GM12875 (cell line): ENCODE measurements at regions not wholly inside any gene's neighbourhood (a gene's known extent, or its start where the extent isn't known, plus 50 kb on each side); places are given as distances from the start of the nearest gene placed in this dataset.

Source experiments
- H3K4me3 ChIP-seq: one replicate; pipeline ENCODE4 v1.5.1; 2011; ENCODE audit warnings: low read depth, low read length, control low read depth
- CTCF ChIP-seq: IDR thresholded peaks from 2 replicates; pipeline ENCODE4 v1.5.1; 2011; ENCODE audit warnings: low read depth, mild to moderate bottlenecking, control low read depth, inconsistent platforms, low read length, moderate library complexity, borderline replicate concordance; ENCODE audit not compliant: insufficient read depth

- no peak for TF ChIP-seq CTCF
Observed at GRCh38 chr18:25843791-25844190, 246.6 kb downstream of the SS18 start.

GRCh38 chr18:25842665-25843064 is 247.7 kb downstream of the SS18 start:
- TF ChIP-seq CTCF: no peak
- no peak overlapping the region for H3K4me3 ChIP-seq

More at GRCh38 chr18:25843791-25844190, 246.6 kb downstream of the SS18 start:
- no peak overlapping the region for H3K4me3 ChIP-seq

- no peak for TF ChIP-seq CTCF
Observed at GRCh38 chr18:25834061-25834460, 256.4 kb downstream of the SS18 start.

GRCh38 chr18:25832001-25832604 is 258.3 kb downstream of the SS18 start:
- peak; percentile 89 for TF ChIP-seq CTCF
- no peak overlapping the region for H3K4me3 ChIP-seq

More at GRCh38 chr18:25834061-25834460, 256.4 kb downstream of the SS18 start:
- no peak overlapping the region for H3K4me3 ChIP-seq

- H3K4me3 ChIP-seq: no peak overlapping the region
- no peak for TF ChIP-seq CTCF
Observed at GRCh38 chr18:25831301-25831701, 259.1 kb downstream of the SS18 start.

GRCh38 chr18:25830787-25831186 is 259.6 kb downstream of the SS18 start:
- no peak for TF ChIP-seq CTCF
- H3K4me3 ChIP-seq: no peak overlapping the region

- H3K4me3 ChIP-seq: no peak overlapping the region
- no peak for TF ChIP-seq CTCF
Observed at GRCh38 chr18:25827961-25828561, 262.4 kb downstream of the SS18 start.
